Fibroblast of pulmonary artery (primary cell): ENCODE measurements at regions not wholly inside any gene's neighbourhood (a gene's known extent, or its start where the extent isn't known, plus 50 kb on each side); places are given as distances from the start of the nearest gene placed in this dataset.

Experiments
- DNase-seq: peaks from one replicate; pipeline ENCODE4 v3.0.0-alpha.2; 2010; ENCODE audit warnings: low read depth
- H3K4me3 ChIP-seq: replicated peaks from 2 replicates; pipeline ENCODE4 v1.5.1; 2011; ENCODE audit warnings: low read depth, mild to moderate bottlenecking, control low read depth, low read length, moderate library complexity
- CTCF ChIP-seq: IDR thresholded peaks from 2 replicates; pipeline ENCODE4 v1.5.1; 2011; ENCODE audit warnings: mild to moderate bottlenecking, control low read depth, low read length, inconsistent platforms; ENCODE audit errors: missing control alignments

GRCh38 chr5:110063640-110064602, 374.2 kb downstream of the MAN2A1 start:
- no peak for TF ChIP-seq CTCF
- DNase-seq: peak; percentile 8
- no peak overlapping the region for H3K4me3 ChIP-seq

- DNase-seq: no peak
- no peak for TF ChIP-seq CTCF
Measured at GRCh38 chr5:110064603-110065268, 375.0 kb downstream of the MAN2A1 start.

GRCh38 chr5:110070836-110071235, 381.1 kb downstream of the MAN2A1 start:
- DNase-seq: no peak
- H3K4me3 ChIP-seq: no peak overlapping the region
- TF ChIP-seq CTCF: no peak

More at GRCh38 chr5:110064603-110065268, 375.0 kb downstream of the MAN2A1 start:
- no peak overlapping the region for H3K4me3 ChIP-seq

- no peak overlapping the region for H3K4me3 ChIP-seq
Measured at GRCh38 chr5:110072651-110073050, 382.9 kb downstream of the MAN2A1 start.

GRCh38 chr5:110073534-110073933, 383.8 kb downstream of the MAN2A1 start:
- no peak for TF ChIP-seq CTCF
- no peak overlapping the region for H3K4me3 ChIP-seq
- no peak for DNase-seq

More at GRCh38 chr5:110072651-110073050, 382.9 kb downstream of the MAN2A1 start:
- no peak for DNase-seq
- TF ChIP-seq CTCF: no peak

GRCh38 chr5:110075656-110076055, 385.9 kb downstream of the MAN2A1 start:
- no peak for TF ChIP-seq CTCF
- DNase-seq: no peak
- no peak overlapping the region for H3K4me3 ChIP-seq
